ENCODE measurements at regions not wholly inside any gene's neighbourhood (a gene's known extent, or its start where the extent isn't known, plus 50 kb on each side); places are given as distances from the start of the nearest gene placed in this dataset.

GRCh38 chr5:5777013-5777412 is 354.5 kb downstream of the ICE1 start:
- Histone ChIP-seq H3K4me1 (ENCODE audit: insufficient read depth, low read length) (no peaks in the 10 kb centered on the region), H3K4me3 (ENCODE audit: low read depth in 1 of 2, low read length in 2 of 2) (no peak overlapping the region), H4K20me1 (ENCODE audit: insufficient read depth, low read length) (no peaks in the 10 kb centered on the region), H2AFZ (ENCODE audit: low read depth, low read length) (no peak overlapping the region), H3K79me2 (ENCODE audit: insufficient read depth, low read length) (no peaks in the 10 kb centered on the region), H3K27me3 (ENCODE audit: insufficient read depth, low read length, poor library complexity) (no peaks in the 10 kb centered on the region), H3K36me3 (ENCODE audit: insufficient read depth, low read length) (no peaks in the 10 kb centered on the region), H3K9me3 (ENCODE audit: insufficient read depth, low read length, severe bottlenecking) (no peaks in the 10 kb centered on the region), H3K4me2 (ENCODE audit: insufficient read depth, low read length) (no peak overlapping the region), H3K27ac (ENCODE audit: low read length) (no peak overlapping the region), H3K9ac (ENCODE audit: low read depth, low read length) (no peak overlapping the region)
- ATAC-seq (ENCODE audit: insufficient read depth, low read depth) (no peak), DNase-seq (no peak)
- TF ChIP-seq CTCF (IDR thresholded peaks at IDR 0.05; ENCODE audit: borderline replicate concordance, extremely low read depth, low read length, poor library complexity, severe bottlenecking) (no peak), EZH2 (IDR thresholded peaks at IDR 0.05; ENCODE audit: borderline replicate concordance, low read depth, low read length, severe bottlenecking) (no peak)

- Histone ChIP-seq H3K9me3 (ENCODE audit: insufficient read depth, low read length, severe bottlenecking) (no peaks in the 10 kb centered on the region), H3K4me2 (ENCODE audit: insufficient read depth, low read length) (no peak overlapping the region), H4K20me1 (ENCODE audit: insufficient read depth, low read length) (no peaks in the 10 kb centered on the region), H3K27me3 (ENCODE audit: insufficient read depth, low read length, poor library complexity) (no peaks in the 10 kb centered on the region), H2AFZ (ENCODE audit: low read depth, low read length) (no peak overlapping the region), H3K79me2 (ENCODE audit: insufficient read depth, low read length) (no peaks in the 10 kb centered on the region), H3K4me3 (ENCODE audit: low read depth in 1 of 2, low read length in 2 of 2) (no peak overlapping the region), H3K36me3 (ENCODE audit: insufficient read depth, low read length) (no peaks in the 10 kb centered on the region), H3K27ac (ENCODE audit: low read length) (no peak overlapping the region), H3K9ac (ENCODE audit: low read depth, low read length) (no peak overlapping the region), H3K4me1 (ENCODE audit: insufficient read depth, low read length) (no peaks in the 10 kb centered on the region)
- ATAC-seq (ENCODE audit: insufficient read depth, low read depth) (no peak), DNase-seq (no peak)
- TF ChIP-seq CTCF (IDR thresholded peaks at IDR 0.05; ENCODE audit: borderline replicate concordance, extremely low read depth, low read length, poor library complexity, severe bottlenecking), result no peak
- TF ChIP-seq EZH2 (IDR thresholded peaks at IDR 0.05; ENCODE audit: borderline replicate concordance, low read depth, low read length, severe bottlenecking), result no peak
These were observed 349.7 kb downstream of the ICE1 start for GRCh38 chr5:5772202-5772601.

DNA sequence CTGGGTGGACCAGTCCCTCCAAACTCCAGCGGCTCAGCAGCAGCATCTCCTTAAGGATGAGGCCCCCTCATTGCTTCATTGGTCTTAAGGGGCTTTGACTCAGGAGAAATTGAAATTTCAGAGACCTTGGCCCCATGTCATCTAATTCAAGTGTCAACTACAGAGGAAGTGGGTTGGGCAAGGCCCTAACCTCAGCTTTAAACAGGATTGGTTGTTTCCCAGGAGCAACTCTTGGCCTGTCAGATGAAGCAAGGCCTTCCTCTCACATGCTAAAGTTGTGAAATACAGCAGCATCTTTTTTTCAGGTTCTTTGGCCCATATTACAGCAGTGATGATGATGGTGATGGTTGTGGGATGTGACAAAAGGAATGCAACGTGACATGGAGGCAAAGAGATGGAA is 348.3 kb downstream of the ICE1 start:
- H3K4me1 ChIP-seq (ENCODE audit: insufficient read depth, low read length), result no peaks in the 10 kb centered on the region
- no peaks in the 10 kb centered on the region for H3K79me2 ChIP-seq (ENCODE audit: insufficient read depth, low read length)
- ATAC-seq (ENCODE audit: insufficient read depth, low read depth) (no peak), DNase-seq (no peak)
- no peaks in the 10 kb centered on the region for H4K20me1 ChIP-seq (ENCODE audit: insufficient read depth, low read length)
- TF ChIP-seq CTCF (IDR thresholded peaks at IDR 0.05; ENCODE audit: borderline replicate concordance, extremely low read depth, low read length, poor library complexity, severe bottlenecking) (no peak), EZH2 (IDR thresholded peaks at IDR 0.05; ENCODE audit: borderline replicate concordance, low read depth, low read length, severe bottlenecking) (no peak)
- H3K9ac ChIP-seq (ENCODE audit: low read depth, low read length), result no peak overlapping the region
- H3K4me2 ChIP-seq (ENCODE audit: insufficient read depth, low read length), result no peak overlapping the region
- H3K36me3 ChIP-seq (ENCODE audit: insufficient read depth, low read length), result no peaks in the 10 kb centered on the region
- H3K9me3 ChIP-seq (ENCODE audit: insufficient read depth, low read length, severe bottlenecking), result no peaks in the 10 kb centered on the region
- no peaks in the 10 kb centered on the region for H3K27me3 ChIP-seq (ENCODE audit: insufficient read depth, low read length, poor library complexity)
- H3K27ac ChIP-seq (ENCODE audit: low read length), result no peak overlapping the region
- no peak overlapping the region for H2AFZ ChIP-seq (ENCODE audit: low read depth, low read length)
- no peak overlapping the region for H3K4me3 ChIP-seq (ENCODE audit: low read depth in 1 of 2, low read length in 2 of 2)
